GM23338 (cell line): ENCODE measurements at regions not wholly inside any gene's neighbourhood (a gene's known extent, or its start where the extent isn't known, plus 50 kb on each side); places are given as distances from the start of the nearest gene placed in this dataset.
A peak's percentile ranks its signal among the peaks of the same experiment; 100 is the strongest.

Source experiments
- ATAC-seq: fragments of 200-7000 bp; cut with Tn5 transposase; 3 replicates; pipeline ENCODE4 v1.9.1; 2020
- DNase-seq: peaks from one replicate; pipeline ENCODE4 v3.0.0-alpha.2; 2015; ENCODE audit warnings: low spot score
- H2AFZ ChIP-seq: fragments of 200-600 bp; sonication (generic); 2 replicates; pipeline ENCODE4 v1.8.0; 2016; ENCODE audit warnings: antibody characterized with exemption, mild to moderate bottlenecking, moderate library complexity
- H3F3A ChIP-seq: fragments of 200-600 bp; sonication (generic); replicated peaks from 2 replicates; pipeline ENCODE4 v1.8.0; 2017; ENCODE audit warnings: antibody characterized with exemption, mixed run types, low read depth
- H3K27ac ChIP-seq: fragments of 200-600 bp; sonication (generic); 2 replicates; pipeline ENCODE4 v1.6.1; 2016; ENCODE audit warnings: low read depth
- H3K27me3 ChIP-seq: fragments of 200-600 bp; sonication (generic); 2 replicates; pipeline ENCODE4 v1.8.0; 2016; ENCODE audit warnings: mild to moderate bottlenecking, mixed run types, moderate library complexity; ENCODE audit not compliant: insufficient read depth
- H3K36me3 ChIP-seq: fragments of 200-600 bp; sonication (generic); 2 replicates; pipeline ENCODE4 v1.8.0; 2016; ENCODE audit warnings: mild to moderate bottlenecking; ENCODE audit not compliant: insufficient read depth
- H3K4me1 ChIP-seq: fragments of 200-600 bp; sonication (generic); 2 replicates; pipeline ENCODE4 v1.8.0; 2016; ENCODE audit warnings: mild to moderate bottlenecking, moderate library complexity; ENCODE audit not compliant: insufficient read depth
- H3K4me2 ChIP-seq: fragments of 200-600 bp; sonication (generic); 2 replicates; pipeline ENCODE4 v1.7.1; 2017; ENCODE audit warnings: mixed run types
- H3K4me3 ChIP-seq: fragments of 200-600 bp; sonication (generic); 2 replicates; pipeline ENCODE4 v1.6.1; 2016; ENCODE audit warnings: mixed run types
- H3K79me2 ChIP-seq: fragments of 200-600 bp; sonication (generic); replicated peaks from 2 replicates; pipeline ENCODE4 v1.8.0; 2017; ENCODE audit warnings: mild to moderate bottlenecking; ENCODE audit not compliant: insufficient read depth
- H3K9me2 ChIP-seq: fragments of 200-600 bp; sonication (generic); 2 replicates; pipeline ENCODE4 v1.8.0; 2017; ENCODE audit not compliant: insufficient read depth
- H4K20me1 ChIP-seq: fragments of 200-600 bp; sonication (generic); replicated peaks from 2 replicates; pipeline ENCODE4 v1.8.0; 2017; ENCODE audit warnings: mild to moderate bottlenecking; ENCODE audit not compliant: insufficient read depth
- H3K27ac Mint-ChIP-seq: 2 replicates; pipeline ENCODE4 v1.8.0; 2020; ENCODE audit warnings: inconsistent platforms, mild to moderate bottlenecking, moderate library complexity, mixed read lengths
- H3K27me3 Mint-ChIP-seq: 3 replicates; pipeline ENCODE4 v1.8.0; 2022; ENCODE audit warnings: low read depth, mild to moderate bottlenecking, moderate library complexity, mixed read lengths, inconsistent platforms; ENCODE audit not compliant: insufficient read depth, poor library complexity
- H3K36me3 Mint-ChIP-seq: 3 replicates; pipeline ENCODE4 v1.8.0; 2021; ENCODE audit warnings: low read depth, mild to moderate bottlenecking, inconsistent platforms, moderate library complexity, mixed read lengths
- H3K4me1 Mint-ChIP-seq: 3 replicates; pipeline ENCODE4 v1.8.0; 2020; ENCODE audit warnings: mild to moderate bottlenecking, inconsistent platforms, mixed read lengths
- H3K4me3 Mint-ChIP-seq: 3 replicates; pipeline ENCODE4 v1.8.0; 2021; ENCODE audit warnings: moderate library complexity, mild to moderate bottlenecking, inconsistent platforms, mixed read lengths
- H3K9me3 Mint-ChIP-seq: 3 replicates; pipeline ENCODE4 v1.8.0; 2020; ENCODE audit warnings: moderate library complexity, mild to moderate bottlenecking, inconsistent platforms, mixed read lengths
- CREB1 ChIP-seq: fragments of 250-450 bp; sonication (Bioruptor Pico); IDR thresholded peaks from 2 replicates; pipeline ENCODE4 v1.5.0; 2020; ENCODE audit warnings: low read depth, mild to moderate bottlenecking, moderate library complexity
- CTCF ChIP-seq, 2 experiments: fragments of 200-600 bp in 1 of 2; sonication (generic) in 1 of 2; conservative IDR thresholded peaks; 2 replicates each; pipeline versions ENCODE4 v1.5.1 to v1.6.1; 2016 to 2017; ENCODE audit warnings: antibody characterized with exemption in 2 of 2, low read depth in 2 of 2, mild to moderate bottlenecking in 2 of 2, moderate library complexity in 1 of 2
- EZH2 ChIP-seq: fragments of 200-600 bp; sonication (generic); IDR thresholded peaks from one replicate; pipeline ENCODE4 v1.8.0; 2017; ENCODE audit warnings: antibody characterized with exemption, mild to moderate bottlenecking, low read depth; ENCODE audit not compliant: unreplicated experiment
- EZH2phosphoT487 ChIP-seq: fragments of 200-600 bp; sonication (generic); IDR thresholded peaks from one replicate; pipeline ENCODE4 v1.8.1; 2018; ENCODE audit warnings: antibody characterized with exemption; ENCODE audit not compliant: unreplicated experiment
- JUNB ChIP-seq: IDR thresholded peaks from one replicate; pipeline ENCODE4 v1.6.1; 2016; ENCODE audit warnings: antibody characterized with exemption; ENCODE audit not compliant: unreplicated experiment
- NANOG ChIP-seq: IDR thresholded peaks from 2 replicates; pipeline ENCODE4 v1.6.1; 2016; ENCODE audit warnings: antibody characterized with exemption, borderline replicate concordance
- POLR2AphosphoS5 ChIP-seq: IDR thresholded peaks from 2 replicates; pipeline ENCODE4 v1.6.1; 2016; ENCODE audit warnings: antibody characterized with exemption, low read depth
- STAT1 ChIP-seq: IDR thresholded peaks from one replicate; pipeline ENCODE4 v1.6.1; 2016; ENCODE audit warnings: antibody characterized with exemption; ENCODE audit not compliant: unreplicated experiment
- ZNF114 ChIP-seq: fragments of 250-450 bp; sonication (Bioruptor Pico); IDR thresholded peaks from 2 replicates; pipeline ENCODE4 v1.5.0; 2020; ENCODE audit warnings: mild to moderate bottlenecking, moderate library complexity
- ZNF331 ChIP-seq: fragments of 250-450 bp; sonication (Bioruptor Pico); IDR thresholded peaks from 2 replicates; pipeline ENCODE4 v1.5.0; 2020; ENCODE audit warnings: low read depth, mild to moderate bottlenecking, moderate library complexity
- TF ChIP-seq, protein P1 (sequence below): IDR thresholded peaks from 2 replicates; pipeline ENCODE4 v1.6.1; 2016; ENCODE audit warnings: antibody characterized with exemption
- TF ChIP-seq, protein P2 (sequence below): IDR thresholded peaks from one replicate; pipeline ENCODE4 v1.6.1; 2018; ENCODE audit warnings: antibody characterized with exemption; ENCODE audit not compliant: unreplicated experiment
- TF ChIP-seq, protein P3 (sequence below): fragments of 250-450 bp; sonication (Bioruptor Pico); IDR thresholded peaks from 2 replicates; pipeline ENCODE4 v1.5.0; 2020; ENCODE audit warnings: mild to moderate bottlenecking, moderate library complexity

DNA sequence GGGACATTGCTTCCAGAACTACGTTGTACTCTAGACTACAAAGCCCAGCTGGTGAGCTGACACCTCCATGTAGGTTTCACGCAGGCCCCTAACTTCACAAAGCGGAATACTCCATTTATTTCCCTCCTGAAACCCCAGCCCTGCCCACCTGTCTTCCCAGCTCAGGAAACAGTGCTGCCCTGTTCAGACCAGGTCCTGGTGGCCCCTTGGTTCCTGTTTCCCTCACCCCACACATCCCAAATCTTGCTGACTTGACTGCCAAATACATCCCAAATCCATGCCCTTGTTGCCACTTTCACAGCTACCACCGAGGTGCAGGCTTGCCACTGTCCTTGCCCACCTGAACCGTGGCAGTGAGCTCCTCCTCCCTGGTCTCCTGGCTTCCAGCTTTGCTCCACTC is 113.1 kb upstream of the PTPN1 start:
- no peak overlapping the region for H3K4me3 ChIP-seq
- no peak for ATAC-seq
- no peak for DNase-seq
- no peak overlapping the region for H3K4me2 ChIP-seq
- H3K4me1 ChIP-seq, result no peaks in the 10 kb centered on the region
- no peaks in the 10 kb centered on the region for H3K79me2 ChIP-seq
- no peak overlapping the region for H3K27ac ChIP-seq
- Mint-ChIP-seq H3K36me3 (no peaks in the 10 kb centered on the region), H3K9me3 (no peaks in the 10 kb centered on the region), H3K27ac (peak overlapping the region; percentile 39; the same call in 1 of the 2 replicates), H3K4me3 (no peak overlapping the region), H3K4me1 (peaks cover 14% of the 10 kb centered on the region), H3K27me3 (peaks cover 9% of the 10 kb centered on the region)
- no peaks in the 10 kb centered on the region for H3F3A ChIP-seq
- no peaks in the 10 kb centered on the region for H3K27me3 ChIP-seq
- H2AFZ ChIP-seq, result no peak overlapping the region
- H4K20me1 ChIP-seq, result no peaks in the 10 kb centered on the region
- TF ChIP-seq ZNF331 (CRISPR knock-in tag) (no peak), STAT1 (no peak), POLR2AphosphoS5 (no peak), EZH2 (no peak), EZH2phosphoT487 (no peak), ZNF114 (CRISPR knock-in tag) (no peak), NANOG (no peak), CREB1 (no peak), CTCF (conservative IDR thresholded peaks at IDR 0.05; ENCODE audit: low read depth in 2 of 2) (no peak), JUNB (no peak)
- TF ChIP-seq, protein P1, sequence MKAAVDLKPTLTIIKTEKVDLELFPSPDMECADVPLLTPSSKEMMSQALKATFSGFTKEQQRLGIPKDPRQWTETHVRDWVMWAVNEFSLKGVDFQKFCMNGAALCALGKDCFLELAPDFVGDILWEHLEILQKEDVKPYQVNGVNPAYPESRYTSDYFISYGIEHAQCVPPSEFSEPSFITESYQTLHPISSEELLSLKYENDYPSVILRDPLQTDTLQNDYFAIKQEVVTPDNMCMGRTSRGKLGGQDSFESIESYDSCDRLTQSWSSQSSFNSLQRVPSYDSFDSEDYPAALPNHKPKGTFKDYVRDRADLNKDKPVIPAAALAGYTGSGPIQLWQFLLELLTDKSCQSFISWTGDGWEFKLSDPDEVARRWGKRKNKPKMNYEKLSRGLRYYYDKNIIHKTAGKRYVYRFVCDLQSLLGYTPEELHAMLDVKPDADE, result no peak
- TF ChIP-seq, protein P2, sequence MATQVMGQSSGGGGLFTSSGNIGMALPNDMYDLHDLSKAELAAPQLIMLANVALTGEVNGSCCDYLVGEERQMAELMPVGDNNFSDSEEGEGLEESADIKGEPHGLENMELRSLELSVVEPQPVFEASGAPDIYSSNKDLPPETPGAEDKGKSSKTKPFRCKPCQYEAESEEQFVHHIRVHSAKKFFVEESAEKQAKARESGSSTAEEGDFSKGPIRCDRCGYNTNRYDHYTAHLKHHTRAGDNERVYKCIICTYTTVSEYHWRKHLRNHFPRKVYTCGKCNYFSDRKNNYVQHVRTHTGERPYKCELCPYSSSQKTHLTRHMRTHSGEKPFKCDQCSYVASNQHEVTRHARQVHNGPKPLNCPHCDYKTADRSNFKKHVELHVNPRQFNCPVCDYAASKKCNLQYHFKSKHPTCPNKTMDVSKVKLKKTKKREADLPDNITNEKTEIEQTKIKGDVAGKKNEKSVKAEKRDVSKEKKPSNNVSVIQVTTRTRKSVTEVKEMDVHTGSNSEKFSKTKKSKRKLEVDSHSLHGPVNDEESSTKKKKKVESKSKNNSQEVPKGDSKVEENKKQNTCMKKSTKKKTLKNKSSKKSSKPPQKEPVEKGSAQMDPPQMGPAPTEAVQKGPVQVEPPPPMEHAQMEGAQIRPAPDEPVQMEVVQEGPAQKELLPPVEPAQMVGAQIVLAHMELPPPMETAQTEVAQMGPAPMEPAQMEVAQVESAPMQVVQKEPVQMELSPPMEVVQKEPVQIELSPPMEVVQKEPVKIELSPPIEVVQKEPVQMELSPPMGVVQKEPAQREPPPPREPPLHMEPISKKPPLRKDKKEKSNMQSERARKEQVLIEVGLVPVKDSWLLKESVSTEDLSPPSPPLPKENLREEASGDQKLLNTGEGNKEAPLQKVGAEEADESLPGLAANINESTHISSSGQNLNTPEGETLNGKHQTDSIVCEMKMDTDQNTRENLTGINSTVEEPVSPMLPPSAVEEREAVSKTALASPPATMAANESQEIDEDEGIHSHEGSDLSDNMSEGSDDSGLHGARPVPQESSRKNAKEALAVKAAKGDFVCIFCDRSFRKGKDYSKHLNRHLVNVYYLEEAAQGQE, result no peak
- TF ChIP-seq, protein P3, sequence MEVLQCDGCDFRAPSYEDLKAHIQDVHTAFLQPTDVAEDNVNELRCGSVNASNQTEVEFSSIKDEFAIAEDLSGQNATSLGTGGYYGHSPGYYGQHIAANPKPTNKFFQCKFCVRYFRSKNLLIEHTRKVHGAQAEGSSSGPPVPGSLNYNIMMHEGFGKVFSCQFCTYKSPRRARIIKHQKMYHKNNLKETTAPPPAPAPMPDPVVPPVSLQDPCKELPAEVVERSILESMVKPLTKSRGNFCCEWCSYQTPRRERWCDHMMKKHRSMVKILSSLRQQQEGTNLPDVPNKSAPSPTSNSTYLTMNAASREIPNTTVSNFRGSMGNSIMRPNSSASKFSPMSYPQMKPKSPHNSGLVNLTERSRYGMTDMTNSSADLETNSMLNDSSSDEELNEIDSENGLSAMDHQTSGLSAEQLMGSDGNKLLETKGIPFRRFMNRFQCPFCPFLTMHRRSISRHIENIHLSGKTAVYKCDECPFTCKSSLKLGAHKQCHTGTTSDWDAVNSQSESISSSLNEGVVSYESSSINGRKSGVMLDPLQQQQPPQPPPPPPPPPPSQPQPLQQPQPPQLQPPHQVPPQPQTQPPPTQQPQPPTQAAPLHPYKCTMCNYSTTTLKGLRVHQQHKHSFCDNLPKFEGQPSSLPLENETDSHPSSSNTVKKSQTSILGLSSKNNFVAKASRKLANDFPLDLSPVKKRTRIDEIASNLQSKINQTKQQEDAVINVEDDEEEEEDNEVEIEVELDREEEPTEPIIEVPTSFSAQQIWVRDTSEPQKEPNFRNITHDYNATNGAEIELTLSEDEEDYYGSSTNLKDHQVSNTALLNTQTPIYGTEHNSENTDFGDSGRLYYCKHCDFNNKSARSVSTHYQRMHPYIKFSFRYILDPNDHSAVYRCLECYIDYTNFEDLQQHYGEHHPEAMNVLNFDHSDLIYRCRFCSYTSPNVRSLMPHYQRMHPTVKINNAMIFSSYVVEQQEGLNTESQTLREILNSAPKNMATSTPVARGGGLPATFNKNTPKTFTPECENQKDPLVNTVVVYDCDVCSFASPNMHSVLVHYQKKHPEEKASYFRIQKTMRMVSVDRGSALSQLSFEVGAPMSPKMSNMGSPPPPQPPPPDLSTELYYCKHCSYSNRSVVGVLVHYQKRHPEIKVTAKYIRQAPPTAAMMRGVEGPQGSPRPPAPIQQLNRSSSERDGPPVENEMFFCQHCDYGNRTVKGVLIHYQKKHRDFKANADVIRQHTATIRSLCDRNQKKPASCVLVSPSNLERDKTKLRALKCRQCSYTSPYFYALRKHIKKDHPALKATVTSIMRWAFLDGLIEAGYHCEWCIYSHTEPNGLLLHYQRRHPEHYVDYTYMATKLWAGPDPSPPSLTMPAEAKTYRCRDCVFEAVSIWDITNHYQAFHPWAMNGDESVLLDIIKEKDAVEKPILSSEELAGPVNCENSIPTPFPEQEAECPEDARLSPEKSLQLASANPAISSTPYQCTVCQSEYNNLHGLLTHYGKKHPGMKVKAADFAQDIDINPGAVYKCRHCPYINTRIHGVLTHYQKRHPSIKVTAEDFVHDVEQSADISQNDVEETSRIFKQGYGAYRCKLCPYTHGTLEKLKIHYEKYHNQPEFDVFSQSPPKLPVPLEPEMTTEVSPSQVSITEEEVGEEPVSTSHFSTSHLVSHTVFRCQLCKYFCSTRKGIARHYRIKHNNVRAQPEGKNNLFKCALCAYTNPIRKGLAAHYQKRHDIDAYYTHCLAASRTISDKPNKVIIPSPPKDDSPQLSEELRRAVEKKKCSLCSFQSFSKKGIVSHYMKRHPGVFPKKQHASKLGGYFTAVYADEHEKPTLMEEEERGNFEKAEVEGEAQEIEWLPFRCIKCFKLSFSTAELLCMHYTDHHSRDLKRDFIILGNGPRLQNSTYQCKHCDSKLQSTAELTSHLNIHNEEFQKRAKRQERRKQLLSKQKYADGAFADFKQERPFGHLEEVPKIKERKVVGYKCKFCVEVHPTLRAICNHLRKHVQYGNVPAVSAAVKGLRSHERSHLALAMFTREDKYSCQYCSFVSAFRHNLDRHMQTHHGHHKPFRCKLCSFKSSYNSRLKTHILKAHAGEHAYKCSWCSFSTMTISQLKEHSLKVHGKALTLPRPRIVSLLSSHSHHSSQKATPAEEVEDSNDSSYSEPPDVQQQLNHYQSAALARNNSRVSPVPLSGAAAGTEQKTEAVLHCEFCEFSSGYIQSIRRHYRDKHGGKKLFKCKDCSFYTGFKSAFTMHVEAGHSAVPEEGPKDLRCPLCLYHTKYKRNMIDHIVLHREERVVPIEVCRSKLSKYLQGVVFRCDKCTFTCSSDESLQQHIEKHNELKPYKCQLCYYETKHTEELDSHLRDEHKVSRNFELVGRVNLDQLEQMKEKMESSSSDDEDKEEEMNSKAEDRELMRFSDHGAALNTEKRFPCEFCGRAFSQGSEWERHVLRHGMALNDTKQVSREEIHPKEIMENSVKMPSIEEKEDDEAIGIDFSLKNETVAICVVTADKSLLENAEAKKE (CRISPR knock-in tag), result no peak
- H3K36me3 ChIP-seq, result no peaks in the 10 kb centered on the region
- H3K9me2 ChIP-seq, result no peaks in the 10 kb centered on the region
